Kidney (tissue), 13 donors: ENCODE measurements at regions not wholly inside any gene's neighbourhood (a gene's known extent, or its start where the extent isn't known, plus 50 kb on each side); places are given as distances from the start of the nearest gene placed in this dataset.

Source experiments
- DNase-seq, 5 donors: peaks; one replicate each; pipeline ENCODE4 v3.0.0-alpha.2; 2013 to 2020
- FAIRE-seq: peaks from 2 replicates; lab custom pipeline; 2012; peaks lifted over from hg19 to GRCh38; lab: Jason Lieb, UNC
- H3K27ac ChIP-seq, 2 donors: one replicate each; pipeline ENCODE4 v1.7.0; 2013; ENCODE audit warnings: low read depth in 2 of 2, low read length in 2 of 2, inconsistent platforms in 1 of 2
- H3K27me3 ChIP-seq: one replicate; pipeline ENCODE4 v1.7.1; 2013; ENCODE audit warnings: low read length, inconsistent platforms; ENCODE audit not compliant: control insufficient read depth, insufficient read depth
- H3K36me3 ChIP-seq, 3 donors: one replicate each; pipeline versions ENCODE4 v1.7.0 to v1.7.1; 2013; ENCODE audit warnings: low read length in 3 of 3, control low read depth in 1 of 3, inconsistent platforms in 1 of 3; ENCODE audit not compliant: insufficient read depth in 3 of 3, control insufficient read depth in 2 of 3
- H3K4me1 ChIP-seq, 3 donors: one replicate each; pipeline versions ENCODE4 v1.7.0 to v1.7.1; 2013; ENCODE audit warnings: low read length in 3 of 3, inconsistent platforms in 1 of 3, low read depth in 1 of 3; ENCODE audit not compliant: control insufficient read depth in 2 of 3, insufficient read depth in 2 of 3
- H3K4me3 ChIP-seq, 3 donors: one replicate each; pipeline versions ENCODE4 v1.7.0 to v1.8.1; 2013; ENCODE audit warnings: low read length in 3 of 3, control low read depth in 1 of 3, inconsistent platforms in 1 of 3
- H3K9ac ChIP-seq, 3 donors: one replicate each; pipeline versions ENCODE4 v1.7.0 to v1.7.1; 2013; ENCODE audit warnings: low read length in 3 of 3, control low read depth in 1 of 3, inconsistent platforms in 1 of 3
- H3K9me3 ChIP-seq, 3 donors: one replicate each; pipeline versions ENCODE4 v1.7.0 to v1.7.1; 2013; ENCODE audit warnings: low read length in 3 of 3, control low read depth in 1 of 3, inconsistent platforms in 1 of 3; ENCODE audit not compliant: control insufficient read depth in 2 of 3, insufficient read depth in 1 of 3
- intact Hi-C: fragments of 100-400 bp; cut with DNase I; formaldehyde crosslinking; loops from one replicate; pipeline ENCODE4 v1.11.1; 2022
- TF ChIP-seq, protein P1 (sequence below): IDR thresholded peaks from 3 replicates; pipeline ENCODE4 v1.5.1; 2012; ENCODE audit warnings: mild to moderate bottlenecking, moderate library complexity, borderline replicate concordance; ENCODE audit not compliant: insufficient read depth; ENCODE audit errors: extremely low read depth
- donor health status: control.
- donor health status: control.
- donor health status: control.
- donor health status: control.
- donor health status: control.
- donor health status: DM: yes; HTN: yes; CAD: no.
- donor health status: Normal renal cell carcinoma (clear cell type).

DNA sequence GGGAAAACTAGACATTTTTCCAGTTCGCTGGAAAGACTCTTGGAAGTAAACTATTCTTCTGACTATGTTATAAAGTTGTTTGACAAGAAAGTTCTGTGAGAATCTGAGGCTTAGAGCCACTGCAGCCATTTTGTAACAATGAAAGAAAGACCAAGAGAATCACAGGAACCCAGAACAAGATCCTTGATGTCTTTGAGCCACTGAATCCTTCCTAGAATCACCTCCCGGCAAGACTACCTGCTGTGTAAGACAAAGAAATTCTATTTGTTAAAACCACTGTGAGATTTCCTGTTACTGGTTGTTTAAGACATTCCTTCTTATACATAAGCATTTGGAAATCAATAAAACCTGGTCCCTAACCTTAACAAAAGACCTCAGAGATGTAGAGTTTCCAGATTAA is 175.7 kb upstream of the RASGEF1B start:
- no peak for DNase-seq
- H3K4me1 ChIP-seq: peaks cover 0 to 2% (median 0%) of the 10 kb centered on the region in 3 donors
- H3K9me3 ChIP-seq: no peaks in the 10 kb centered on the region
- intact Hi-C loops: no loop called here
- FAIRE-seq: no peak
- no peak overlapping the region for H3K4me3 ChIP-seq
- no peaks in the 10 kb centered on the region for H3K36me3 ChIP-seq
- no peak overlapping the region for H3K9ac ChIP-seq
- no peak overlapping the region for H3K27ac ChIP-seq
- no peaks in the 10 kb centered on the region for H3K27me3 ChIP-seq
- TF ChIP-seq, protein P1, sequence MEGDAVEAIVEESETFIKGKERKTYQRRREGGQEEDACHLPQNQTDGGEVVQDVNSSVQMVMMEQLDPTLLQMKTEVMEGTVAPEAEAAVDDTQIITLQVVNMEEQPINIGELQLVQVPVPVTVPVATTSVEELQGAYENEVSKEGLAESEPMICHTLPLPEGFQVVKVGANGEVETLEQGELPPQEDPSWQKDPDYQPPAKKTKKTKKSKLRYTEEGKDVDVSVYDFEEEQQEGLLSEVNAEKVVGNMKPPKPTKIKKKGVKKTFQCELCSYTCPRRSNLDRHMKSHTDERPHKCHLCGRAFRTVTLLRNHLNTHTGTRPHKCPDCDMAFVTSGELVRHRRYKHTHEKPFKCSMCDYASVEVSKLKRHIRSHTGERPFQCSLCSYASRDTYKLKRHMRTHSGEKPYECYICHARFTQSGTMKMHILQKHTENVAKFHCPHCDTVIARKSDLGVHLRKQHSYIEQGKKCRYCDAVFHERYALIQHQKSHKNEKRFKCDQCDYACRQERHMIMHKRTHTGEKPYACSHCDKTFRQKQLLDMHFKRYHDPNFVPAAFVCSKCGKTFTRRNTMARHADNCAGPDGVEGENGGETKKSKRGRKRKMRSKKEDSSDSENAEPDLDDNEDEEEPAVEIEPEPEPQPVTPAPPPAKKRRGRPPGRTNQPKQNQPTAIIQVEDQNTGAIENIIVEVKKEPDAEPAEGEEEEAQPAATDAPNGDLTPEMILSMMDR: no peak

DNA sequence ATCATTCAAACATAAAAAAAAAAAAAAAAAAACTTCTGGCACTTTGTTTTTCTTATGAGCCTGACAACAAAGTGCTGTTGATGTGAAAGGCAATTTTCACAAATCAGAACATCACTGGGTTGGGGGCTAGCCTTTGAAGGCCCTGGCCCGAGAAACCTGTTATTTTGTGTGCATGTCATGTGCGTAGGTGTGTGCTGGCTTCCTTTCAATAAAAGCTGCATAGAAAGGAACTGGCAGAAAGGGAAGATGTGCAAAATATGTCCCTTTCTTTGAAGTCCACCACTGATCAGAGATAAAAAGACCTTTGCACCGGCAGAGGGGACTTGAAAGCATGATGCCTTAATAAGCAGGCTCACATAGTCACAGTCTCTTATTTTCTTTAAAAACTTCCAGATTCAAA is 170.8 kb upstream of the RASGEF1B start:
- H3K36me3 ChIP-seq: no peaks in the 10 kb centered on the region
- no peak overlapping the region for H3K9ac ChIP-seq
- intact Hi-C loops: no loop called here
- no peaks in the 10 kb centered on the region for H3K9me3 ChIP-seq
- FAIRE-seq (no peak), DNase-seq (no peak)
- no peaks in the 10 kb centered on the region for H3K27me3 ChIP-seq
- H3K4me3 ChIP-seq: no peak overlapping the region
- H3K4me1 ChIP-seq: no peaks in the 10 kb centered on the region
- TF ChIP-seq, protein P1: no peak
- H3K27ac ChIP-seq: no peak overlapping the region

DNA sequence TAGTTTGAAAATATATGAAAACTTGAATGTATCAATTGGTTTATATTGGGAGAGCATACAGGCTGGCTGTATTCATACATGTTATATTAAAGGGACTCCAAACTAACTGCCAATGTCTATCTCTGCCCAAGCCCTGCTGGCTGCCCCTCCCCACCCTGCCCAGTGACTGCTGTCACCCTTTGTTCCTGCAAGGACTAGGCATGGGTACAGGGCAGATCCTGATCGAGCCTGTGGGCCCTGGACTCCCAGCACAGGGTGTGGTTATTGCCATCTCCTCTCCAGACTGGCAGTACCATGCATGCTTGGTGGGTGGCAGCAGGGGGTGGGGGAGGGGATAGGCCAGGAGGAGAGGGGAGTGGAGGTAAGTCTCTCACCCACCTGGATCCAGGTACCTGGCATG is 167.5 kb upstream of the RASGEF1B start:
- intact Hi-C loops: no loop called here
- Histone ChIP-seq H3K27ac (no peak overlapping the region), H3K4me1 (peaks cover 0 to 3% (median 0%) of the 10 kb centered on the region in 3 donors), H3K36me3 (no peaks in the 10 kb centered on the region), H3K4me3 (no peak overlapping the region), H3K9ac (no peak overlapping the region), H3K27me3 (no peaks in the 10 kb centered on the region), H3K9me3 (no peaks in the 10 kb centered on the region)
- TF ChIP-seq, protein P1: no peak
- FAIRE-seq (no peak), DNase-seq (no peak)

DNA sequence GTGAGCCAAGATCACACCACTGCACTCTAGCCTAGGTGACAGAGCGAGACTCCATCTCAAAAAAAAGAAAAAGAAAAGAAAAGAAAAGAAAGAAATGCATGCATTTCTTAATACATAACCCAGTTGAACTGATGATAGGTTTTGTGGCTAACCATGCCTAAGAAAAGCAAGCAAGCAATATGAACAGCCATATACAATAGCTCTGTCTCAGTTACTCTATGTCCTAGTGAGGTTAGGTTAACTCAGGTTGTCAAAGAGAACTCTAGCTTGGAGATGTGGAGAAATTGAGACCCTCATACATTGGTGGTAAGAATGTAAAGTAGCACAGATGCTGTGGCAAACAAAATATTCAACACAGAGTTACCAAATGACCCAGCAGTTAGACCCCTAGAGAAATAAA is 167.0 kb upstream of the RASGEF1B start:
- Histone ChIP-seq H3K9me3 (no peaks in the 10 kb centered on the region), H3K4me1 (peaks cover 0 to 3% (median 0%) of the 10 kb centered on the region in 3 donors), H3K9ac (no peak overlapping the region), H3K36me3 (no peaks in the 10 kb centered on the region), H3K4me3 (no peak overlapping the region), H3K27me3 (no peaks in the 10 kb centered on the region), H3K27ac (no peak overlapping the region)
- DNase-seq (no peak), FAIRE-seq (no peak)
- intact Hi-C loops: no loop called here
- TF ChIP-seq, protein P1: no peak
